Fibroblast of skin of left biceps (primary cell): ENCODE measurements at regions not wholly inside any gene's neighbourhood (a gene's known extent, or its start where the extent isn't known, plus 50 kb on each side); places are given as distances from the start of the nearest gene placed in this dataset.

Source experiments
- DNase-seq, 2 experiments: peaks; one replicate each; pipeline ENCODE4 v3.0.0-alpha.2; 2013; ENCODE audit warnings: low read depth in 2 of 2

DNA sequence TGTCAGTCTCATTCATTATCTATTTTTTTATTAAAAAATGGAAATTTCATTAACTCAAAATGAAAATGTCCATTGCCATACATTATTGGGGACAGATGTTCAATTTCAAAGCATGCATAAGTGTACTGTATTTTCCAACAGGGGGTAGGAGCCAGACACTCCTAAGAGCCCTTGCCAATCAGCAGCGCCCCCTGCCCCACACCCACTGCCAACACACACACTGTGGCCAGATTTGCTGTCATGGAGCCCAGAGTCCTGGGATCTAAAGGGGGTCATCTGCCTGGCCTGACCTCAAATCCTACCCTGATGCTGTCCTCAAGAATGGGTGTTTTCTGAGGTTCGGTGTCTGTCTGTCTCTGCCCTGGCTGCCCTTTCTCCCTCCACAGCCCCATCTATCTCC, 162.2 kb upstream of the TWIST2 start:
- no peak for DNase-seq

GRCh38 chr2:238686223-238686622, 161.7 kb upstream of the TWIST2 start:
- no peak for DNase-seq

DNA sequence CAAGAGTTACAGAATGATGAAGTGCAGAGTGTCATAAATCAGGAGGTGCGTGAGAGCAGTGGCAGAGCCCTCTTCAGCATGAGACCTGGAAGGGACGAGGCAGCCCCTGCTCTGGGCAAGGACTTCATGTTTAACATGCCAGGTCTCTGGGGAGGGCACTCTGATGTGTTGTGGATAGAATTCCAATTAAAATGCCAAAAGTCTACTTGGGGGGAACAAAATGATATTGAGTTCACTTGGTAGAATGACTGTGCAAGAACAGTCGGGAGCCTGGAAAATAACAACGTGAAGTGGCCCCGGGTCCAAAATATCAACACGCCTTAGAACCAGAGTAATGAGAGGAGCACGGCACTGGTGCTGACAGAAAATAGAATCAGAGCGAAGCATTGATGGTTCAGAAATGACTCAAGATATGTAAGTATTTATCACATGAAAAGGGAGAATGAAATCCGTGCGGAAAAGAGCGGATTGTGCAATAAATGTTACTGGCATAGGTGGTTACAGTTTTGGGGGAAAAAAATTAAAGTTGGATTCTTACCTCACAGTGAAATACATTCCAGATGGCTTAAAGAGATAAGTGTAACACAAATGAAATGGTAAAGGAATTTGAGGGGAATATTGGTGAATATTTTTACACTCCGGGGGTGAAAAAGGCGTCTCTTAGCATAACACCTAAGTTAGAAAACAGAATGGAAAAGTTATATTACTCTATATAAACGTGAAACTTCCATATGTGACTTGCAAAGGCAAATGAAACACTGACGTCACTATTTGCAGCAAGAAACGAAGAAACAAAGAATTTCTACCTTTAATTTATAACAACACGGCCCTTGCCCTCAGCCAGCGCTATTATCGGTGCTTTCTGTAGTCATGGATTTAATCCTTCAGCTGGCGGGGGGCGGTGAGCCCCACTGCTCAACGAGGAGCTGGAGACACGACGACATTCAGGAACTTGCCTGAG, 159.4 kb upstream of the TWIST2 start:
- peak; percentile 87 to 89 for DNase-seq

- no peak for DNase-seq
These were observed 158.6 kb upstream of the TWIST2 start for GRCh38 chr2:238689331-238689730.

GRCh38 chr2:238689871-238690389, 158.0 kb upstream of the TWIST2 start:
- DNase-seq: no peak

GRCh38 chr2:238690511-238690910, 157.4 kb upstream of the TWIST2 start:
- DNase-seq: no peak

DNA sequence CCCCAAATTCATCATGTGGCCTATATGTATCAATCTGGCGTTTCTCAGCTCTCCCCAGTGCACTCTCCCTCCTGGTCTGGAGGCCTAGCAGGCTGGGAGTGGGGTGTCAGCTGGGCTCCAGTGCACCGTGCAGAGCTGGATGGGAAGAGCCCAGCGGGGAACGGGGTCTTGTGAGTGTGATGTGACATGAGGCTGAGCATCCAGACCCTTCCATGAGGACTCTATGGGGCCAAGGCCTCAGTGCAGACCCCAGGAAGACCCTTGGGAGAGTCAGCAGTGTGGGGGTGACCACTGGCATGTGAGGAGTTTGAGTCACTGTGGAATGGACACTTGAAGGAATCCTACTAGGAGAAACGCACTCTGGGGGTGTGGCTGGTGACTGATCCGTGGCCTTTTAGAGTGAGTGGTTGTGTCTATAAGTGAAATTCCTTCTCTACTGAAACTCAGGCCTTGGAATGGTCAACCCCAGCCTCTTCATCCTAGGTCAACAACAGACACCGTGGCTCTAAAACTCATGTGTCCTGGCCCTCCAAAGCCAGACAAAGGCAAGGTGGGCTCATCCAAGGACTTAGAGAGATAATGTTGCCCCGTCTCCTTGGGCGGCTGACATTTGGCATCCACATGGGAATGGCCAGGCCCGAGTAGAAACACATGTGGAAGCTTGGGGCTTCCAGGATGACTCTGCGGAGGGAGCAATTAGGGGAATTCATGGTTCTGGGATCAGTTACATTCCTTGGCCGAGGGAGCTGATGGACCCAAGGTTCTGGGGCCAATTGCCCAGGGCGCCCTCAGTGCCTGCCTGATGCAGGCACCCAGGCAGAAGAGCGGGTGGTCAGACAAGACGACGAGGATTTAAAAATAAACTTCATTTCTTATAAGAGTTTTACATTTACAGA, 156.0 kb upstream of the TWIST2 start:
- no peak for DNase-seq

- DNase-seq: no peak
These were observed 155.3 kb upstream of the TWIST2 start for GRCh38 chr2:238692562-238692961.

- no peak for DNase-seq
These were observed 154.4 kb upstream of the TWIST2 start for GRCh38 chr2:238693337-238694093.

- no peak for DNase-seq
These were observed 153.6 kb upstream of the TWIST2 start for GRCh38 chr2:238694136-238694755.

DNA sequence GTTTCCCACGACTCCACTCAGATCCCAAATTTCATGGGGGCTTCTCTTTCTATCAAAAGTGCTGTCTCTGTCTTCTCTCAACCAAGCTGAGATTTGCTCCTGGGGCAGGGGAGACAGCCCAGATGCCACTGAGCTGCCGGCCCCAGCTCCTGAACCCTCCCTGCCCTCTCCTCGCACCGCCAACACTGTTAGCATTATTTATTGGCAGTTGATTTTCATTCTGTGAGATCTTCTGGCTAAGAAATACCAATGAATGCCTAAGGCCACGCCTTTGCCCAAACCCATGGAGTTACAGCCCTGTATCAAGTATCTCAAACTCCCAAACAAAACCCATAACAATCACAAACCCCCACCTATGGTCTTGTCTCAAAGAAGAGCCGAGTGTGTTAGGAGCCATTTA, 153.0 kb upstream of the TWIST2 start:
- no peak for DNase-seq

- no peak for DNase-seq
These were observed 152.3 kb upstream of the TWIST2 start for GRCh38 chr2:238695538-238695937.

- no peak for DNase-seq
These were observed 151.6 kb upstream of the TWIST2 start for GRCh38 chr2:238696331-238696730.

DNA sequence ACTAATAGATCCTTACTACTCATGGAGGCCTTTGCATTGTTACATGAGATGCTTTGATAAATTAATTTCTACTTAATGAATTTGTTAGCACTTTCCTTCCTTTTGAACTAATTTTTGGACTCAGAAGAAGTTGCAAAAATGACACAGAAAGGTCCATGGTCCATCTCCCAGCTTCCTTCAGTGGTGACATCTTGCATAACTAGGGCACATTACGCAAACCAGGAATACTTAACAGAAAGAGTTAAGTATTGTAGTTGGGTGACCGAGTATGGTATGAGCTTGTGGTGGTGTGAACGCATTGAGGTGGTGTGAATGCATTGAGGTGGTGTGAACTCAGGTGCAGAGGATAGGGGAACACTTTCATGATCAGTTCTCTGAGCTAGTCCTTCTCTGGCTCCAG, 151.1 kb upstream of the TWIST2 start:
- DNase-seq: no peak

- no peak for DNase-seq
These were observed 150.5 kb upstream of the TWIST2 start for GRCh38 chr2:238697193-238698071.

GRCh38 chr2:238698072-238698352, 149.9 kb upstream of the TWIST2 start:
- DNase-seq: no peak

- DNase-seq: no peak
These were observed 149.2 kb upstream of the TWIST2 start for GRCh38 chr2:238698451-238699306.

DNA sequence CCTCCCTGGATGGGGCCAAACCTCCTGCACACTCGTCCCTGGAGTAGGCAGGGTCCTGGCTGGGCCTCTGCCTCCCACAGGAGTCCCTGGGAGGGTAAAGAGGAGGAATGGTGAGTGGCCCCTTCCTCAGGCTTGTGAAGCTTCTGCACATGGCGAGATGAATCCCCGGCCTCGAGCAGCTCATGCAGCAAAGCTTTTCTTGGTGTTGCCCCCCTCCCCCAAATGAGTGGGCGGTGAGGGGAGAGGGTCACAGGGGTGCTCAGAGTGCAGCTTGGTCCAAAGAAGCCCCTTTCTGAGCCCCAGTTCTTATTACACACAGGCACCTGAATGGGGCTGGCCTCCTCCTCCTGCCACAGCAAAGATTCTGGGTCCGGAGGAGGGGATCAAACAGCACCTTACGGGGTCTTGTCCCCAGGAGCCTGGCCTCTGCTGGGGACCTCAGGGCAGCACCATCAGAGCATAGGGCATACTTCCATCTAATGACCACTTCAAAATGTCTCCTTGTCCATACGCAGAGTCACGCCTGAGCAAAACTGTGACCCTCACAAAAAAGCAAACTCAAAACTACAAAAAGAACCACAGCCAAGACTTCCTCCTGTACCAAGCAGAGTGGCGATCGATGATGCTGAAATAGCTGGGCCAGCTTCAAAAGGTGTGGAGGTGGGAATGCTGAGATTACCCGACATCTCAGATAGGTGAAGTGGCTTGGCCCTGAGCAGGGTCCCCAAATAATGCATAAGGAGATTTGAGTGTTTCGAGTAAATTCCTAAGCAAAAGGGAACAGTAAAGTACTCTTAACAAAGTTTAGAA, 148.4 kb upstream of the TWIST2 start:
- no peak for DNase-seq

GRCh38 chr2:238700117-238700457, 147.8 kb upstream of the TWIST2 start:
- no peak for DNase-seq
